ENCODE measurements at regions not wholly inside any gene's neighbourhood (a gene's known extent, or its start where the extent isn't known, plus 50 kb on each side); places are given as distances from the start of the nearest gene placed in this dataset.
"Not testable (repeated sequence)": the region's sequence is repeated elsewhere in the genome, so short reads cannot be mapped to it uniquely, and the experiment has no call there.

GRCh38 chr6:15892369-15892768 lies 229.5 kb upstream of the DTNBP1 start:
- H3K9me3 Mint-ChIP-seq: no peaks in the 10 kb centered on the region
- no peaks in the 10 kb centered on the region for H3K36me3 Mint-ChIP-seq (ENCODE audit: insufficient read depth)
- H3K27ac Mint-ChIP-seq (ENCODE audit: low read depth): no peak overlapping the region
- DNase-seq (ENCODE audit: low spot score in 2 of 2) (no peak), ATAC-seq (replicated peaks; ENCODE audit: extremely low read depth, poor library complexity, severe bottlenecking) (no peak)
- H3K27me3 Mint-ChIP-seq: no peaks in the 10 kb centered on the region
- peaks cover 5% of the 10 kb centered on the region for H3K4me1 Mint-ChIP-seq
- no peak overlapping the region for H3K4me3 Mint-ChIP-seq

DNA sequence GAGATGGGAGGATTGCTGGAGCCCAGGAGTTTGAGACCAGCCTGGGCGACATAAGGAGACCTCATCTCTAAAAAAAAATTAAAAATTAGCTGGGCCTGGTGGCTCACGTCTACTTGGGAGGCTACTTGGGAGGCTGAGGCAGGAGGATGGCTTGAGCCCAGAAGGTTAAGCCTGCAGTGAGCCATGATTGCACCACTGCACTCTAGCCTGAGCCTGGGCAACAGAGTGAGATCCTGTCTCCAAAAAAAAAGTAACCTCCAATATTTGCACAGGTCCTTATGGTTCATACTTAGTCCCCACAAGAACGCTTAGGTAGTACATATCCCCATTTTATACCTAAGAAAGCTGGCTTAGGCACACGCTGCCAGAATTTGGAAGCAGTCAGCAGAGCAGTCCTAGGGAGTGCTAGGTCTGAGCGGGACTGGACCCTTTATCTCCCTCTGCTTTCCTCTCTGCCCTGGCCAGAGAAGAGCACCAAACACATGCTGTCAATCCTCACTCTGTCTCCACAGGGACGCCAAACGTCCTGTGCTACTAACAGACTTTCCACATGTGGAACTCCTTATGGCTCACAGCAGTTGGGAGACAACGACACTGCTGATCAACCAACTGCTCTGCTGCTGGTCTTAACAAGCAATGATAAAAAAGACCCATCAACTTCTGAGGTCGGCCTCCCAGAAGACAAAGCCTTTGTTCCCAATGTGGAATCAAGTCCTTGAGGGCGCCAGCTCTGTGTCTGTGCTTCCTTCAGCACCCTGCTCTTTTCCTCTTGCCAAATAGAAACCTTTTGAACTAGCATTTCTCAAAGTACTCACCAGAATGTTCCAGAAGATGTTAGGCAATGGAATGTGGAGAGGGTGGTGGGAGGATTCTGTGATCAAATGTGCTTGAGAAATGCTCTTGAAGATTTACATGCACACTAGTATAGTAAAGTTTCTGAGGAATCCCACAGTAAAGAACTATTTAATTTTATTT lies 226.3 kb upstream of the DTNBP1 start:
- H3K27ac Mint-ChIP-seq (ENCODE audit: low read depth): no peak overlapping the region
- DNase-seq (ENCODE audit: low spot score in 2 of 2): no peak
- H3K27me3 Mint-ChIP-seq: no peaks in the 10 kb centered on the region
- peaks cover 2% of the 10 kb centered on the region for H3K36me3 Mint-ChIP-seq (ENCODE audit: insufficient read depth)
- H3K4me3 Mint-ChIP-seq: no peak overlapping the region
- peaks cover 5% of the 10 kb centered on the region for H3K4me1 Mint-ChIP-seq
- ATAC-seq (replicated peaks; ENCODE audit: extremely low read depth, poor library complexity, severe bottlenecking): no peak
- no peaks in the 10 kb centered on the region for H3K9me3 Mint-ChIP-seq

GRCh38 chr6:15887491-15888461 lies 224.9 kb upstream of the DTNBP1 start:
- peaks cover 2% of the 10 kb centered on the region for H3K36me3 Mint-ChIP-seq (ENCODE audit: insufficient read depth)
- no peaks in the 10 kb centered on the region for H3K9me3 Mint-ChIP-seq
- H3K4me3 Mint-ChIP-seq: no peak overlapping the region
- no peak overlapping the region for H3K27ac Mint-ChIP-seq (ENCODE audit: low read depth)
- peaks cover 5% of the 10 kb centered on the region for H3K4me1 Mint-ChIP-seq
- no peaks in the 10 kb centered on the region for H3K27me3 Mint-ChIP-seq
- DNase-seq (ENCODE audit: low spot score in 2 of 2) (no peak), ATAC-seq (replicated peaks; ENCODE audit: extremely low read depth, poor library complexity, severe bottlenecking) (no peak)

- peaks cover 3% of the 10 kb centered on the region for H3K36me3 Mint-ChIP-seq (ENCODE audit: insufficient read depth)
- DNase-seq (ENCODE audit: low spot score in 2 of 2) (no peak), ATAC-seq (replicated peaks; ENCODE audit: extremely low read depth, poor library complexity, severe bottlenecking) (no peak)
- H3K9me3 Mint-ChIP-seq: no peaks in the 10 kb centered on the region
- no peaks in the 10 kb centered on the region for H3K27me3 Mint-ChIP-seq
- H3K27ac Mint-ChIP-seq (ENCODE audit: low read depth): no peak overlapping the region
- no peak overlapping the region for H3K4me3 Mint-ChIP-seq
- H3K4me1 Mint-ChIP-seq: peaks cover 17% of the 10 kb centered on the region
Observed at GRCh38 chr6:15885624-15886023, 222.8 kb upstream of the DTNBP1 start.

- H3K4me3 Mint-ChIP-seq; DNase-seq (ENCODE audit: low spot score in 2 of 2); H3K9me3 Mint-ChIP-seq; ATAC-seq (replicated peaks; ENCODE audit: extremely low read depth, poor library complexity, severe bottlenecking); H3K36me3 Mint-ChIP-seq (ENCODE audit: insufficient read depth); H3K27me3 Mint-ChIP-seq; H3K27ac Mint-ChIP-seq (ENCODE audit: low read depth): not testable (repeated sequence)
- H3K4me1 Mint-ChIP-seq: peaks cover 28% of the 10 kb centered on the region
Observed at GRCh38 chr6:15883593-15883992, 220.8 kb upstream of the DTNBP1 start.

DNA sequence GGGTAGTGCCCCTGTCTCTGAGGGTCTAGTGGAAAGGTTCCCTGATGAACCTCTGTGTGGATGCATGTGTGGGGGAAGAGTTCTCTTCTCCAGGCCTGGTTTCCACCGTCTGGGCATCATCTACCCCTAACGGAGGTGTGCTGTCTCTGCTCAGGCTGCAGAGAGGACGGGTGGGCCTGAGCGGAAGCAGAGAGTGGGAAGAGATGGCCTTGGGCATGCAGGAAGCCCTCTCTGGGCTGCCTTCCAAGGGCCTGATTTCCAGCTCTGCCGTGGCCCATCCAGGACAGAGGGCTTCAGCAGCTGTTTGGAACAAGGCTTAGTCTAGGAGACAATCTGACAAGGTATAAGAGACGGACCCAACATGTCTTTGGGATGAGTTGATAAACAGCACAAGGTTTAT lies 220.1 kb upstream of the DTNBP1 start:
- Mint-ChIP-seq H3K9me3 (no peaks in the 10 kb centered on the region), H3K4me1 (peaks cover 28% of the 10 kb centered on the region), H3K36me3 (ENCODE audit: insufficient read depth) (peaks cover 3% of the 10 kb centered on the region), H3K4me3 (no peak overlapping the region), H3K27me3 (no peaks in the 10 kb centered on the region), H3K27ac (ENCODE audit: low read depth) (no peak overlapping the region)
- ATAC-seq (replicated peaks; ENCODE audit: extremely low read depth, poor library complexity, severe bottlenecking) (no peak), DNase-seq (ENCODE audit: low spot score in 2 of 2) (no peak)

- Mint-ChIP-seq H3K27me3 (no peaks in the 10 kb centered on the region), H3K27ac (ENCODE audit: low read depth) (no peak overlapping the region), H3K4me3 (no peak overlapping the region), H3K4me1 (peaks cover 23% of the 10 kb centered on the region), H3K9me3 (no peaks in the 10 kb centered on the region), H3K36me3 (ENCODE audit: insufficient read depth) (peaks cover 3% of the 10 kb centered on the region)
- ATAC-seq (replicated peaks; ENCODE audit: extremely low read depth, poor library complexity, severe bottlenecking): no peak
- DNase-seq (ENCODE audit: low spot score in 2 of 2): no peak
Observed at GRCh38 chr6:15882345-15882744, 219.5 kb upstream of the DTNBP1 start.

- H3K4me3 Mint-ChIP-seq: no peak overlapping the region
- DNase-seq (ENCODE audit: low spot score in 2 of 2) (no peak), ATAC-seq (replicated peaks; ENCODE audit: extremely low read depth, poor library complexity, severe bottlenecking) (no peak)
- no peaks in the 10 kb centered on the region for H3K9me3 Mint-ChIP-seq
- peaks cover 2% of the 10 kb centered on the region for H3K36me3 Mint-ChIP-seq (ENCODE audit: insufficient read depth)
- peaks cover 23% of the 10 kb centered on the region for H3K4me1 Mint-ChIP-seq
- H3K27ac Mint-ChIP-seq (ENCODE audit: low read depth): peak overlapping the region; percentile 11
- H3K27me3 Mint-ChIP-seq: no peaks in the 10 kb centered on the region
Observed at GRCh38 chr6:15881150-15881549, 218.3 kb upstream of the DTNBP1 start.

DNA sequence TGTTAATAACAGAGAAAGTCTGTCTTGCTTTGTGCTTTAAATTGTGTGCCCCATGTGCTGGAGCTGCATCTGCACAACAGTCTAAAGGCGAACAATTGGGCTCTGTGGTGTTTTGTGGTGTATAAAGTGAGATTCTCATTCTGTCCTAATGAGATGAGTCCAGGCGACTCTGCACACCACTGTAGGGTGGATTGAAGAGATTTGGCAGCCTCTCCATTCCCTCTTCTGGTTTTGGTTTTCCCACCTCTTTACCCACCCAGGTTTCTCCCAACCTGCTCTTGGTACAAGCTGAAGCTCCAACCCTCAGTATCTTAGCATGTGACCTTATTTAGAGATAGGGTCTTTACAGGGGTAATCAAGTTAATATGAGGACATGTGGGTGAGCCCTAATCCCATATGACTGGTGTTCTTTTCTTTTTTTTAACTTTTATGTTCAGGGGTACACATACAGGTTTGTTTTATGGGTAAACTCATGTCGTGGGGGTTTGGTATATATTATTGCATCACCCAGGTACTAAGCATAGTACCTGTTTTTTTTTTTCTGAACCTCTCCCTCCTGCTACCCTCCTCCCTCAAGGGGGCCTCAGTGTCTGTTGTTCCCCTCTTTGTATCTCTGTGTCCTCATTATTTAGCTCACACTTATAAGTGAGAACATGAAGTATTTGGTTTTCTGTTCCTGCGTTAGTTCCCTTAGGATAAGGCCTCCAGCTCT lies 217.6 kb upstream of the DTNBP1 start:
- H3K4me3 Mint-ChIP-seq: peak overlapping the region; percentile 48
- H3K36me3 Mint-ChIP-seq (ENCODE audit: insufficient read depth): peaks cover 2% of the 10 kb centered on the region
- ATAC-seq (replicated peaks; ENCODE audit: extremely low read depth, poor library complexity, severe bottlenecking) (peak; percentile 35), DNase-seq (ENCODE audit: low spot score in 2 of 2) (no peak)
- no peaks in the 10 kb centered on the region for H3K27me3 Mint-ChIP-seq
- H3K9me3 Mint-ChIP-seq: no peaks in the 10 kb centered on the region
- peak overlapping the region; percentile 66 for H3K27ac Mint-ChIP-seq (ENCODE audit: low read depth)
- H3K4me1 Mint-ChIP-seq: peaks cover 23% of the 10 kb centered on the region

DNA sequence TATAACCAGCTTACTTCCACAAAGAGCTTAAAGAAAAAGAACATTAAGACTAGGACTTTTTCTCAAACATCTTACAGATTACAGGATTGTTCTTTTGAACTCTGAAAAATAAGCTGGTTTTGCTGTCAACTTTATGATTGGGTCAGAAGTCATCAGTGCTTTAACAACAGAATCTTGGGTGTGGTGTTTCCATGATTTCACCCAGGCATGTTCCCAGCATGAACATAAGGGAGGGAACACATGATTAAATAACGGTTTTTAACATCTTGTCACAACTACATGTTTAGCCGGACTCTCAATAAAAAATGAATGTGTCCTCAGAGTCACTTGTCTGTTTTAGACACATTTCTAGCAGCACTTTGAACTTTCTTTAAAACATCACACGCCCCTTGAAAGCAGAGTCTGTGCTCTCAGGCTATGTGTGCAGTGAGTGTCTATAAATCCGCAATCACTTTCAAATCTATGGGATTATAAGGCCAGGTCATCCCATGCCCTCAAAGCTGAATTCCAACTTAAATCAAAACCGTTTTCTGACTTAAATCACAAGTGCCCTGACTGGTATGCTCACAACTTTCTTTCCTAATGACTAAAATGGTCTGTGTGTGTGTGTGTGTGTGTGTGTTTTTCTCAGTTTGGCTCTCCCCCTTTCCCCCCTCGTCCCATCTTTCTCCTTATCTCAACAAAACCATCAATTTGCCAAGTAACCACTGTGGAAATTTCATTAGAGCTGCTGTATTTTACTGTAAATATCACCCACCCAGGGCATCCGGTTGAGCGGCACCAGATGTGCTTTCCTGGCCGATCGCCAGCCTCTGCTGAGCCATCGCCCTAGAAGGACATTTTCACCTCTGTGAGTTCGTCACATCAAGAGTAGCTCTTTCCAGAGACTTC lies 216.8 kb upstream of the DTNBP1 start:
- DNase-seq (ENCODE audit: low spot score in 2 of 2) (peak in 1 of 2 donors; percentile 37), ATAC-seq (replicated peaks; ENCODE audit: extremely low read depth, poor library complexity, severe bottlenecking) (peak; percentile 90)
- Mint-ChIP-seq H3K27me3 (no peaks in the 10 kb centered on the region), H3K4me3 (peak overlapping the region; percentile 48), H3K4me1 (peaks cover 27% of the 10 kb centered on the region), H3K36me3 (ENCODE audit: insufficient read depth) (peaks cover 2% of the 10 kb centered on the region), H3K27ac (ENCODE audit: low read depth) (peak overlapping the region; percentile 66), H3K9me3 (no peaks in the 10 kb centered on the region)

- peaks cover 2% of the 10 kb centered on the region for H3K36me3 Mint-ChIP-seq (ENCODE audit: insufficient read depth)
- H3K27ac Mint-ChIP-seq (ENCODE audit: low read depth): no peak overlapping the region
- DNase-seq (ENCODE audit: low spot score in 2 of 2) (no peak), ATAC-seq (replicated peaks; ENCODE audit: extremely low read depth, poor library complexity, severe bottlenecking) (no peak)
- H3K9me3 Mint-ChIP-seq: no peaks in the 10 kb centered on the region
- H3K4me3 Mint-ChIP-seq: no peak overlapping the region
- peaks cover 36% of the 10 kb centered on the region for H3K4me1 Mint-ChIP-seq
- no peaks in the 10 kb centered on the region for H3K27me3 Mint-ChIP-seq
Observed at GRCh38 chr6:15877231-15877630, 214.4 kb upstream of the DTNBP1 start.
